SK-N-SH treated with all-trans-retinoic acid at 6 μM for 48 hours (cell line): ENCODE measurements at regions not wholly inside any gene's neighbourhood (a gene's known extent, or its start where the extent isn't known, plus 50 kb on each side); places are given as distances from the start of the nearest gene placed in this dataset.

ENCODE experiments used
- TCF4 ChIP-seq: fragments of 250-450 bp; sonication (Bioruptor Pico); IDR thresholded peaks from 2 replicates; pipeline ENCODE4 v1.8.0; 2021; ENCODE audit warnings: mild to moderate bottlenecking, moderate library complexity, borderline replicate concordance
- ZFP3 ChIP-seq: fragments of 250-450 bp; sonication (Bioruptor Pico); IDR thresholded peaks from 2 replicates; pipeline ENCODE4 v1.5.0; 2020; ENCODE audit warnings: mild to moderate bottlenecking, moderate library complexity

DNA sequence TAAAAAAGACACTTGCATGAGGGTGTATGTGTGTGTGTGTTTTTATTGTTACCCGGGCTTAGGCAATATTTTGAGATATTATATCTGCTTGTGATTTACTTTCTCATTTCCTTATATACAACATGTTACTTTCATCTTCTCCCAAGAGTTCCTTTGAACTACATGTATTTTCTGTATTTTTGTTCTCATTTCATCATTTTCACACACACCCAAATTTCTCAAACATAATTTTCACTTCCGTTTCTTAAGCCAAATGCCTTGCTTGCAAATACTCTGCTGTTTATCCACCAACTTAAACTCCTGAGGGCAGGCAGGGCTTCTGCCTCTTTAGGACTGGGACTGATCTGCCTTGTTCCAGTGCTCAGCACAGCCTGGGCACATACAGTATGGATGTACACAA is 69.3 kb upstream of the FYN start:
- TF ChIP-seq TCF4: no peak
- TF ChIP-seq ZFP3 (CRISPR knock-in tag): no peak
